ENCODE measurements at regions not wholly inside any gene's neighbourhood (a gene's known extent, or its start where the extent isn't known, plus 50 kb on each side); places are given as distances from the start of the nearest gene placed in this dataset.

GRCh38 chr4:42710329-42710728, 53.4 kb upstream of the ATP8A1 start:
- no peak for DNase-seq
- Histone ChIP-seq H3K27ac (replicated peaks) (no peak overlapping the region), H3K27me3 (ENCODE audit: low read depth) (peaks cover 5% of the 10 kb centered on the region), H3K4me1 (no peaks in the 10 kb centered on the region), H3K4me3 (no peak overlapping the region), H3K9me3 (replicated peaks) (no peaks in the 10 kb centered on the region), H3K36me3 (no peaks in the 10 kb centered on the region)
- intact Hi-C loops (cut with micrococcal nuclease): no loop called here
- no peak for TF ChIP-seq CTCF (IDR thresholded peaks at IDR 0.05; ENCODE audit: borderline replicate concordance)

DNA sequence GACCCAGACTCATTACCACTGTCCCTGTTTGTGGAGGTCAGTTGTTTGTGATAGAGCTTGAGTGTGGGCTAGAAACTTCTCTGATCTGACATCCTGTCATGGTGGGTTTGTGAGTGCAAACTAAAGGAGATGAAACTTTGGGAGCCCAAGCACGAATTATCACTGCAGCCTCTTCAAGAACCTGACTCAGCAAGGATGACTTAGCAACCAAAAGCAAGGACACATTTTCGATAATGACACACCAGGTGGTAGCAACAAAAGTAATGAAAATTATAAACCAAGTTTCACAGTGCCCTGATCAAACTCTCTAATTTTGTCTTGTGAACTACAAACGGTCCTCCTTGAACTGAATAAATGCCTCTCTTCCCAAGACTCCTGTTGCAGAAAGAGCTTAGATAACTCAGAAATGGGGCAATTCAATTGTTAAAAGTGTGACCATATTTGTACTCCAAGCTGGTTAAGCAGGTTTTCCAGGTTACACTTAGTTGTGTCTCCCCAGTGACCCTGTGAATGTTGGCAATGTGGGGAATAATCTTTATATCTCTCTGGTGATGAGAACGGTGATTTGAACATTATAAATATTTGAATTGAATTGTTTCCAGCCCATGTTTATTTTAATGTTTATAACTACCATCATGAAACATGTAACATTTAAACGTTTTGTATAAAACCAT, 52.6 kb upstream of the ATP8A1 start:
- Histone ChIP-seq H3K27ac (replicated peaks) (no peak overlapping the region), H3K4me3 (no peak overlapping the region), H3K36me3 (no peaks in the 10 kb centered on the region), H3K27me3 (ENCODE audit: low read depth) (peaks cover 5% of the 10 kb centered on the region), H3K4me1 (no peaks in the 10 kb centered on the region), H3K9me3 (replicated peaks) (no peaks in the 10 kb centered on the region)
- no peak for TF ChIP-seq CTCF (IDR thresholded peaks at IDR 0.05; ENCODE audit: borderline replicate concordance)
- intact Hi-C loops (cut with micrococcal nuclease): no loop called here
- no peak for DNase-seq

DNA sequence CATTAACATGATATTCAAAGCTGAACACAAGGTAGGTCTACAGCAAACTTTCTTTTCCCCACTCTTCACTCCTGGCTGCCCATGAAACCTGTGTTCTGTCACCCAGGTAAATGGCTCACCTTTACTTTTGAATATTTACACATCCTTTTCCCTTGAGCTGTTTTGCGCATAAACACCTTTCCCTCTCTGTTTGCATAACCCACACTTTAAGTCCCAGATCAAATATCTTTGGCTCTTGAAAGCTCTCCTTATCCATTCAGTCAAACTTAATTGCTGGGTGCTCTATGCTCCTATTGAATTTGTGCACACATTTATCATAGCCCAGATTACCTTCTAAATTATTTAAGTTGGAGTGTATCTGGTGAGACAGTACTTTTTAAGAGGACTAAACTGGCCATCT, 51.7 kb upstream of the ATP8A1 start:
- Histone ChIP-seq H3K27me3 (ENCODE audit: low read depth) (peaks cover 5% of the 10 kb centered on the region), H3K9me3 (replicated peaks) (no peaks in the 10 kb centered on the region), H3K36me3 (no peaks in the 10 kb centered on the region), H3K27ac (replicated peaks) (no peak overlapping the region), H3K4me1 (no peaks in the 10 kb centered on the region), H3K4me3 (no peak overlapping the region)
- intact Hi-C loops (cut with micrococcal nuclease): no loop called here
- TF ChIP-seq CTCF (IDR thresholded peaks at IDR 0.05; ENCODE audit: borderline replicate concordance): no peak
- no peak for DNase-seq
